AG09319 (cell line): ENCODE measurements at regions not wholly inside any gene's neighbourhood (a gene's known extent, or its start where the extent isn't known, plus 50 kb on each side); places are given as distances from the start of the nearest gene placed in this dataset.

ENCODE experiments used
- DNase-seq: peaks from one replicate; pipeline ENCODE4 v3.0.0-alpha.2; 2010; ENCODE audit warnings: low read depth; ENCODE audit errors: extremely low read depth
- TF ChIP-seq, protein P1 (sequence below): IDR thresholded peaks from 2 replicates; pipeline ENCODE4 v1.5.1; 2011; ENCODE audit warnings: low read depth, mild to moderate bottlenecking, inconsistent platforms, low read length, moderate library complexity

DNA sequence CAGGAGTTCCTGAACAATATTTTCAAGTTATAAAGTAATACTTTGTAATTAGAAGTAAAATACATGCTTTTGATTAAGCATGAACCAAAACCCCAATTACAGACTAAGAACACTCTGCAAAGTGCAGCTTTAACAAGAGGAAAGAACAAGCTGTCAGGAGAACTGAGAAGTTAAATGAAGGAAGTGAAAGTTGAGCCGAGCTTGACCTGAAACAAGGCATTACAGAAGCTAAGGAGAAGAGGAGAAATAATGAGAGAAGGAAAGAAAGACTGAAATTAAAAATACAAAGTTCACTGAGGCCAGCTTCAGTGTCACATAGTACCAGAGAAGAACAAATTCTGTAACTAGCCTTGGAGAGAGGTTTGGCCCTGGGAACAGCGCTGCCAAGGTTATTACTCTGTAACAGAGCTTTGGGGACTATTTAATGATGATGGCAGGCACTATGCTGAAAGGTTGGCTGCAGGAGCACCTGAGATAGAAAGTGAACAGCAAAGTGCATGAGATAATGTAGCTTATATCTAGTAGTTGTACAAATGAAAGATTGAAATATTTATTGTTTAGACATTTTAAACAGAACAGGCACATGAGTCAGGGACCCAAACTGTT is 241.9 kb upstream of the PEX5L start:
- TF ChIP-seq, protein P1, sequence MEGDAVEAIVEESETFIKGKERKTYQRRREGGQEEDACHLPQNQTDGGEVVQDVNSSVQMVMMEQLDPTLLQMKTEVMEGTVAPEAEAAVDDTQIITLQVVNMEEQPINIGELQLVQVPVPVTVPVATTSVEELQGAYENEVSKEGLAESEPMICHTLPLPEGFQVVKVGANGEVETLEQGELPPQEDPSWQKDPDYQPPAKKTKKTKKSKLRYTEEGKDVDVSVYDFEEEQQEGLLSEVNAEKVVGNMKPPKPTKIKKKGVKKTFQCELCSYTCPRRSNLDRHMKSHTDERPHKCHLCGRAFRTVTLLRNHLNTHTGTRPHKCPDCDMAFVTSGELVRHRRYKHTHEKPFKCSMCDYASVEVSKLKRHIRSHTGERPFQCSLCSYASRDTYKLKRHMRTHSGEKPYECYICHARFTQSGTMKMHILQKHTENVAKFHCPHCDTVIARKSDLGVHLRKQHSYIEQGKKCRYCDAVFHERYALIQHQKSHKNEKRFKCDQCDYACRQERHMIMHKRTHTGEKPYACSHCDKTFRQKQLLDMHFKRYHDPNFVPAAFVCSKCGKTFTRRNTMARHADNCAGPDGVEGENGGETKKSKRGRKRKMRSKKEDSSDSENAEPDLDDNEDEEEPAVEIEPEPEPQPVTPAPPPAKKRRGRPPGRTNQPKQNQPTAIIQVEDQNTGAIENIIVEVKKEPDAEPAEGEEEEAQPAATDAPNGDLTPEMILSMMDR = no peak
- no peak for DNase-seq

DNA sequence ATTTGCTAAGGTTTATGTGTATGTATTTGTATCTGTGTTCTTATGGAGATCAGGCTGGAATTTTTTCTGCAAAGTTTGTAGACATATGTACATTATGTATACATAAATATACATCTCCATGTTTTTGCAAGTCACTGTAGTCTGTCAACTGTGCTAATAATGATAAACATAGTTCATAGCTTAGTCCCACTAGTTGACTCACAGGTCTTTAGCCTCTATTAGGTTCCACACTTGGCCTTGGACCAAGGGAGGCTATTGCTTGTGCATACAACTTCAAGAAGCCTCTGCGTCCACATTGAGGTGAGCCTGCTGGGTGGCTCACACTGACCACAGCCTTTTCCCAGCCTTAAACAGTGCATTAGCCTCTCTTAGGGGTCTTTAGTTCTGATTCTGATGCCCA is 243.8 kb upstream of the PEX5L start:
- no peak for DNase-seq

DNA sequence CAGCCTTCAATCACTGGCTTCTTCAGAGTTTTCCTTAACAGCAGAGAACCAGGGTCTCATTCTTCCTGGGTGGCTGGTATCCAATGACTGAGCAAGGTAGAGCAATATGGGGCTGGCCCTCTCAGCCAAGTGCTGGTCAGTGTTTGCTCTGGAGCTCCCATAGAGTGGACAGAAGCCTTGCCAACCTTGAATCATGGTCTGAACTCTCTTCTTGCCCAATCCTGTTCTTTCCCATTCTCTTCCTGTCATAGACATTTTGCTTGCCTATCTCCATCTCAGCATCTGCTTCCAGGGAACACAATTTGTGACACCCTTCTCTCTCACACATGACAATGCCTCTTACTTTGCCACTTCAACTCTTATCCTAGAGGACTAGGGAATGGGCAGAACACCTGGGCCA is 245.6 kb upstream of the PEX5L start:
- no peak for DNase-seq
- TF ChIP-seq, protein P1 = no peak

More for the DNA sequence above, 243.8 kb upstream of the PEX5L start:
- TF ChIP-seq, protein P1 = no peak

DNA sequence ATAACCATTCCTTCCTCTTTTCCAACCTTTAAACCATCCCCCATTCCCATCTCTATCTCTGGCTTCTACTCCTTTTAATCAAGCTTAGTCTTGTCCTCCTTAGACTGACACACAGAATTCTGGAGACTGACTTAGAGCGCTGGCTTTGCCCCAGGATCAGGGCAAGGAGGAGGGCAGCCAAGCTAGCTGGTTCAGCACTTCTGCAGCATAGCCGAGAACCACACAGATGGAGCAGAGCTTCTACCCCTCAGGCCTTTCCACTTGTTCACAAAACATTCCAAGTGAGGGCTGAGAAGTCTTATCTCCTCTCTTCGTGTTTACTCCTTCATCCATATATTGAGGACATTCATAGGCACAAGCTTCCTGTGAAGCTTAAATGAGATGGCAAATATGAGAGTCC is 246.5 kb upstream of the PEX5L start:
- DNase-seq = no peak
- TF ChIP-seq, protein P1 = no peak

DNA sequence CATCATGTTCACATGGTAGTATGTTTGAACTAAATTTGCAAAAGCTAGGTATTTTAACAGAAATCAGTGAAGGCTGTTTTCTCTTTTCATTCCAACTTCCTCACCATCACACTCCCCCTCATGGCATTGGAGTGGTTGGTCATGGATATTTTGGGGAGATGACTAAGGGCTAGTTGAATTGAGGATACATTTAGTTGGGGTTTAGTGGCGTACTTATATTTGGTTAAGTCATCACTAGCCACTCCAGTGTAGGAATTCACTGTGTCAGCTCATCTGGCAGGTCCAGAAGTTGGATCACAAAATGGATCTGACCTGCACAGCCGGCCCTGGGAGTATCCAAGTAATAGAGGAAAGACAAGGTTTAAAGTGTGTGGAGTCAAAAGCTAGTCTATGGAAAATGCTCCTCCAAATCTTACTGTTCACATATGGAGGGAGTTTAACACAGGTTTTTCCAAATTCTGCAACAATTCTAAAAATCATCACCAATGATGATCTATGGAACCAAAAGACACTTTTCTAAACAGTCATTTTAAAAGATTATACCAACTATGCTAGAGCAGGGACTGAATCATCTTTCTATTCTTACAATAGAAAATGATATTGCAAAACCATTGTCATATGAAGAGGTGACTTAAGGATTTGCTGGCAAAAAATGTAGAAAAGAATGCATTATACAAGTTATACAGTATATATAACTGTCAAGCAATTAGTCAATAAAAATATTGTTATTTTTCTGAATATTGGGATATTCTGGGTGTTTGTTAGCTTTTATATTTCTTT is 247.8 kb upstream of the PEX5L start:
- DNase-seq = no peak
- TF ChIP-seq, protein P1 = no peak

DNA sequence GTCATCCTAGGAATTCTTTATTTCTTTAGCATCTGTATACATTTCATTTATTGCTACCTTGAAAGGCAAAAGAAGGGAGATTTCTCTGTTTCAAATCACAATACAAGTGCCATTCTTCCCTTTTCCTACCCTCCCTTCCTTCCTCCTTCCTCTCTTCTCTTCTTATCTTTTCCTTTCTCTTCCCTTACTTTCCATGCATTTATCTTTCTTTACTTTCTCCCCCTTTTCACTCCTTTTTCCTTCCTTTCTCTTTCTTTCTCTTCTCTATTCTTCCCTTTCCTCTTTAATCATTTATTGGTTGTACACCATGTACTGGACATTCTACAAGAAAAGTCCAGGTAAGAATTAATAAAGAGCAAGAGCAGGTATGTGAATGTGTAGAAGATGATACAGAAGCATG is 251.0 kb upstream of the PEX5L start:
- TF ChIP-seq, protein P1 = no peak
- DNase-seq = no peak

DNA sequence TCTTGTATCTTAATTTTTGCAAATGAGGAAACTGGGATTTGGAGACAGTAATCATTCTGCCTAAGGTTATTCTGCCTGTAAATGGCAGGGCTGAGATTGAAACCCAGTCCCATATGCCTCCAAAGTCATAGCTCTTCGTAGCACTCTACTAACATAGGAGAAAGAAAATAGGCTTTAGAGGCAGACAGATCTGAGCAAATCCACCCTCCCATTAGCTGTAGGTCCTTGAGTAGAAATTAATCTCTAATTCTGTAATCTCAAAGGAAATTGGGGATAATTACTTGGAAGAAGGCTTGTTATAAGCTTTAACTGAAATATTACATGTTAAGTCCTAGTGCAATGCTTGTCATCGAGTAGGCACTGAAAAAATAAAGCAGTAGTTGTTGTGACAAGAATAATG is 252.1 kb upstream of the PEX5L start:
- no peak for DNase-seq
- TF ChIP-seq, protein P1 = no peak
